Adrenal gland (tissue), 5 donors: ENCODE measurements at regions not wholly inside any gene's neighbourhood (a gene's known extent, or its start where the extent isn't known, plus 50 kb on each side); places are given as distances from the start of the nearest gene placed in this dataset.

Experiments used
- CTCF ChIP-seq, 6 experiments: fragments of 450-650 bp in 4 of 6; fragments of 200-600 bp in 2 of 6; sonication (generic) in 1 of 6; IDR thresholded peaks; 1 replicate in 5 of 6; 2 replicates in 1 of 6; pipeline versions ENCODE4 v1.5.1 to v1.8.0; 2016 to 2021; ENCODE audit warnings: antibody characterized with exemption in 6 of 6, mild to moderate bottlenecking in 2 of 6, moderate library complexity in 1 of 6
- POLR2A ChIP-seq, 2 donors: fragments of 450-650 bp; IDR thresholded peaks; one replicate each; pipeline ENCODE4 v1.6.1; 2017; ENCODE audit warnings: antibody characterized with exemption in 2 of 2, mild to moderate bottlenecking in 2 of 2, moderate library complexity in 1 of 2
- donor health status: DM: no; HTN: no; CAD: no.

GRCh38 chr19:46955813-46956371 lies 63.7 kb upstream of the NPAS1 start:
- TF ChIP-seq CTCF (IDR thresholded peaks at IDR 0.05) (no peak), POLR2A (IDR thresholded peaks at IDR 0.05) (no peak)
